ENCODE measurements at regions not wholly inside any gene's neighbourhood (a gene's known extent, or its start where the extent isn't known, plus 50 kb on each side); places are given as distances from the start of the nearest gene placed in this dataset.

GRCh38 chr3:31409389-31409788, 123.3 kb upstream of the STT3B start:
- no peak for TF ChIP-seq CTCF (IDR thresholded peaks at IDR 0.05)
- TF ChIP-seq POLR2A (IDR thresholded peaks at IDR 0.05), result no peak
- H3K27me3 ChIP-seq, result no peaks in the 10 kb centered on the region
- H3K4me1 ChIP-seq, result no peaks in the 10 kb centered on the region
- DNase-seq, result no peak
- no peak overlapping the region for H3K27ac ChIP-seq
- no peaks in the 10 kb centered on the region for H3K9me3 ChIP-seq
- H3K4me3 ChIP-seq, result no peak overlapping the region
- no peaks in the 10 kb centered on the region for H3K36me3 ChIP-seq

- no peak overlapping the region for H3K4me3 ChIP-seq
- H3K4me1 ChIP-seq, result no peaks in the 10 kb centered on the region
- no peaks in the 10 kb centered on the region for H3K36me3 ChIP-seq
- no peaks in the 10 kb centered on the region for H3K27me3 ChIP-seq
- no peak for DNase-seq
- no peak for TF ChIP-seq CTCF (IDR thresholded peaks at IDR 0.05)
- no peak for TF ChIP-seq POLR2A (IDR thresholded peaks at IDR 0.05)
- H3K9me3 ChIP-seq, result no peaks in the 10 kb centered on the region
- H3K27ac ChIP-seq, result no peak overlapping the region
These were observed 122.9 kb upstream of the STT3B start for GRCh38 chr3:31409866-31410265.

GRCh38 chr3:31410411-31410810, 122.3 kb upstream of the STT3B start:
- no peaks in the 10 kb centered on the region for H3K27me3 ChIP-seq
- H3K9me3 ChIP-seq, result no peaks in the 10 kb centered on the region
- H3K36me3 ChIP-seq, result no peaks in the 10 kb centered on the region
- TF ChIP-seq CTCF (IDR thresholded peaks at IDR 0.05) (no peak), POLR2A (IDR thresholded peaks at IDR 0.05) (no peak)
- no peak for DNase-seq
- H3K4me1 ChIP-seq, result no peaks in the 10 kb centered on the region
- H3K27ac ChIP-seq, result no peak overlapping the region
- H3K4me3 ChIP-seq, result no peak overlapping the region

- no peak overlapping the region for H3K27ac ChIP-seq
- no peaks in the 10 kb centered on the region for H3K9me3 ChIP-seq
- H3K27me3 ChIP-seq, result no peaks in the 10 kb centered on the region
- DNase-seq, result no peak
- TF ChIP-seq POLR2A (IDR thresholded peaks at IDR 0.05), result no peak
- no peak for TF ChIP-seq CTCF (IDR thresholded peaks at IDR 0.05)
- no peak overlapping the region for H3K4me3 ChIP-seq
- no peaks in the 10 kb centered on the region for H3K36me3 ChIP-seq
- H3K4me1 ChIP-seq, result no peaks in the 10 kb centered on the region
These were observed 119.9 kb upstream of the STT3B start for GRCh38 chr3:31412832-31413231.

GRCh38 chr3:31413515-31413914, 119.2 kb upstream of the STT3B start:
- Histone ChIP-seq H3K27ac (no peak overlapping the region), H3K9me3 (no peaks in the 10 kb centered on the region), H3K27me3 (no peaks in the 10 kb centered on the region), H3K4me1 (no peaks in the 10 kb centered on the region), H3K4me3 (no peak overlapping the region), H3K36me3 (no peaks in the 10 kb centered on the region)
- no peak for TF ChIP-seq CTCF (IDR thresholded peaks at IDR 0.05)
- no peak for TF ChIP-seq POLR2A (IDR thresholded peaks at IDR 0.05)
- DNase-seq, result no peak

GRCh38 chr3:31416980-31417379, 115.7 kb upstream of the STT3B start:
- no peaks in the 10 kb centered on the region for H3K9me3 ChIP-seq
- no peak overlapping the region for H3K27ac ChIP-seq
- H3K36me3 ChIP-seq, result no peaks in the 10 kb centered on the region
- H3K27me3 ChIP-seq, result no peaks in the 10 kb centered on the region
- DNase-seq, result no peak
- no peak overlapping the region for H3K4me3 ChIP-seq
- no peak for TF ChIP-seq POLR2A (IDR thresholded peaks at IDR 0.05)
- no peak for TF ChIP-seq CTCF (IDR thresholded peaks at IDR 0.05)
- H3K4me1 ChIP-seq, result no peaks in the 10 kb centered on the region

Measured in Peyer's patch (tissue), 4 donors.